HEK293 (cell line): ENCODE measurements at regions not wholly inside any gene's neighbourhood (a gene's known extent, or its start where the extent isn't known, plus 50 kb on each side); places are given as distances from the start of the nearest gene placed in this dataset.

Source experiments
- SP2 ChIP-seq: fragments of 450-650 bp; formaldehyde crosslinking; IDR thresholded peaks from 2 replicates; pipeline ENCODE4 v1.5.1; 2016; ENCODE audit warnings: missing biosample characterization, missing genetic modification characterization
- TCF7L2 ChIP-seq: IDR thresholded peaks from 2 replicates; pipeline ENCODE4 v1.6.1; 2011; ENCODE audit warnings: low read depth, mild to moderate bottlenecking, inconsistent platforms, low read length, moderate library complexity, borderline replicate concordance
- ZBTB20 ChIP-seq: fragments of 450-650 bp; formaldehyde crosslinking; IDR thresholded peaks from 2 replicates; pipeline ENCODE4 v1.5.1; 2016; ENCODE audit warnings: missing biosample characterization, missing genetic modification characterization
- ZBTB7A ChIP-seq: fragments of 450-650 bp; formaldehyde crosslinking; IDR thresholded peaks from 2 replicates; pipeline ENCODE4 v1.5.1; 2016; ENCODE audit warnings: low read depth, missing biosample characterization, missing genetic modification characterization
- ZNF155 ChIP-seq: fragments of 450-650 bp; formaldehyde crosslinking; IDR thresholded peaks from 2 replicates; pipeline ENCODE4 v1.5.1; 2016; ENCODE audit warnings: missing biosample characterization, missing genetic modification characterization
- ZNF16 ChIP-seq: fragments of 450-650 bp; formaldehyde crosslinking; IDR thresholded peaks from 2 replicates; pipeline ENCODE4 v1.5.1; 2016; ENCODE audit warnings: low read depth, missing biosample characterization, missing genetic modification characterization
- ZNF394 ChIP-seq: fragments of 450-650 bp; formaldehyde crosslinking; IDR thresholded peaks from 2 replicates; pipeline ENCODE4 v1.5.1; 2016; ENCODE audit warnings: missing biosample characterization, missing genetic modification characterization, mild to moderate bottlenecking, moderate library complexity, borderline replicate concordance
- ZNF423 ChIP-seq: fragments of 450-650 bp; formaldehyde crosslinking; IDR thresholded peaks from 2 replicates; pipeline ENCODE4 v1.5.1; 2016; ENCODE audit warnings: missing biosample characterization, missing genetic modification characterization
- ZNF549 ChIP-seq: fragments of 450-650 bp; IDR thresholded peaks from 2 replicates; pipeline ENCODE4 v1.5.1; 2018; ENCODE audit warnings: missing biosample characterization, missing genetic modification characterization, mild to moderate bottlenecking, inconsistent platforms, moderate library complexity
- ZNF624 ChIP-seq: fragments of 450-650 bp; formaldehyde crosslinking; IDR thresholded peaks from 2 replicates; pipeline ENCODE4 v1.5.1; 2017; ENCODE audit warnings: missing biosample characterization, missing genetic modification characterization
- ZNF830 ChIP-seq: fragments of 450-650 bp; IDR thresholded peaks from 2 replicates; pipeline ENCODE4 v1.5.0; 2018; ENCODE audit warnings: missing biosample characterization, missing genetic modification characterization, low read depth, mild to moderate bottlenecking, moderate library complexity
- TF ChIP-seq, protein P1 (sequence below): fragments of 450-650 bp; formaldehyde crosslinking; IDR thresholded peaks from 2 replicates; pipeline ENCODE4 v1.5.1; 2016; ENCODE audit warnings: missing biosample characterization, missing genetic modification characterization

DNA sequence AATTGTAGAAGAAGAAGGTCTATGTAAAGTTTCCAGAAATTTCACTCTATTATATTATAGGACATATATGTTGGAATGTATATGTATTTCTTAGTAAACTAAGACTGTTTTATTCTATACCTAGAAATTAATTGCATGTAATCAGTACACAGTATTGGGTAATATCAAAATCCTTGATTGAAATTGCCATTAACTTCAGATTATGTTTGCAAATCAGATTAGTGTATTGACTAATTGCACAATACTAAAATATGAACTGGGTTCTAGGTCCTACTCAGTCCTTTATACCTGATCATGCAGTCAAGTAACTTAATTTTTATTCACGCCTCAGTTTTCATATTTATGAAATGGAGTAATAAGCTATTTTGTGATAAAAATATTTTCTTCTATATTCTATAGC lies 950.3 kb upstream of the ADGRL3 start:
- TF ChIP-seq, protein P1, sequence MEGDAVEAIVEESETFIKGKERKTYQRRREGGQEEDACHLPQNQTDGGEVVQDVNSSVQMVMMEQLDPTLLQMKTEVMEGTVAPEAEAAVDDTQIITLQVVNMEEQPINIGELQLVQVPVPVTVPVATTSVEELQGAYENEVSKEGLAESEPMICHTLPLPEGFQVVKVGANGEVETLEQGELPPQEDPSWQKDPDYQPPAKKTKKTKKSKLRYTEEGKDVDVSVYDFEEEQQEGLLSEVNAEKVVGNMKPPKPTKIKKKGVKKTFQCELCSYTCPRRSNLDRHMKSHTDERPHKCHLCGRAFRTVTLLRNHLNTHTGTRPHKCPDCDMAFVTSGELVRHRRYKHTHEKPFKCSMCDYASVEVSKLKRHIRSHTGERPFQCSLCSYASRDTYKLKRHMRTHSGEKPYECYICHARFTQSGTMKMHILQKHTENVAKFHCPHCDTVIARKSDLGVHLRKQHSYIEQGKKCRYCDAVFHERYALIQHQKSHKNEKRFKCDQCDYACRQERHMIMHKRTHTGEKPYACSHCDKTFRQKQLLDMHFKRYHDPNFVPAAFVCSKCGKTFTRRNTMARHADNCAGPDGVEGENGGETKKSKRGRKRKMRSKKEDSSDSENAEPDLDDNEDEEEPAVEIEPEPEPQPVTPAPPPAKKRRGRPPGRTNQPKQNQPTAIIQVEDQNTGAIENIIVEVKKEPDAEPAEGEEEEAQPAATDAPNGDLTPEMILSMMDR (tag by site-specific recombination), result no peak
- TF ChIP-seq SP2 (tag by site-specific recombination) (no peak), ZNF16 (tag by site-specific recombination) (no peak), ZNF549 (tag by site-specific recombination) (no peak), ZNF394 (no peak), ZNF830 (no peak), ZBTB7A (tag by site-specific recombination) (no peak), ZNF624 (tag by site-specific recombination) (no peak), TCF7L2 (no peak), ZNF423 (tag by site-specific recombination) (no peak), ZBTB20 (tag by site-specific recombination) (no peak), ZNF155 (no peak)
